ENCODE measurements at regions not wholly inside any gene's neighbourhood (a gene's known extent, or its start where the extent isn't known, plus 50 kb on each side); places are given as distances from the start of the nearest gene placed in this dataset.

DNA sequence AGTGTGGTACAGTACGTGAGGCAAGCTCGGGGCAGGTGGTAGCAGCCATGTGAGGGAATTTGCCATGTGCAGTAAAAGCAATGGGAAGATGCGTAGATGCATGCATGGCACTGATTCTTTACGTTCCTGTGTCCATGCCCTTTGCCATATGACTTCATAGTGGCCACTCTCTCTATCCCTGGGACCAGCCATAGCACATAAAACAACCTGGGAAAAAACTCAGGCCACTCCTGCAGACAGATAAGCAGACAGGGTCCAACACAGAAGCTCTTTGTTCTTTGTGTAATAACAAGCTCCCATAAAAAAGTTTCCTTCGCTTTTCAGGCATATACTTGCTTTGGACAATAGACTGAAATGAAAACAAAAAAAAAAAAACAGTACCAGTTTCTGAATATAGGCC is 622.4 kb upstream of the POM121L12 start (continued):
- no peak for TF ChIP-seq SP2 (IDR thresholded peaks at IDR 0.05; ENCODE audit: low read length)
- TF ChIP-seq POU5F1 (IDR thresholded peaks at IDR 0.05; ENCODE audit: low read depth, low read length): no peak
- TF ChIP-seq SIRT6 (IDR thresholded peaks at IDR 0.05; ENCODE audit: low read length): no peak
- TF ChIP-seq NRF1 (IDR thresholded peaks at IDR 0.05; ENCODE audit: low read depth, low read length): no peak

Data from H1 (cell line).